Stimulated activated CD4-positive, alpha-beta T cell treated with anti-CD3 and anti-CD28 coated beads, Interleukin-4, amount 100 ng/mL, for 4 hours (primary cell): ENCODE measurements at regions not wholly inside any gene's neighbourhood (a gene's known extent, or its start where the extent isn't known, plus 50 kb on each side); places are given as distances from the start of the nearest gene placed in this dataset.
"Not testable (repeated sequence)": the region's sequence is repeated elsewhere in the genome, so short reads cannot be mapped to it uniquely, and the experiment has no call there.

ENCODE experiments used
- DNase-seq, 2 experiments: peaks; one replicate each; pipeline ENCODE4 v3.0.0-alpha.2; 2020

GRCh38 chr5:138702166-138703077 lies 50.8 kb upstream of the CTNNA1 start:
- no peak for DNase-seq

GRCh38 chr5:138701678-138702077 lies 51.5 kb upstream of the CTNNA1 start:
- DNase-seq: no peak

DNA sequence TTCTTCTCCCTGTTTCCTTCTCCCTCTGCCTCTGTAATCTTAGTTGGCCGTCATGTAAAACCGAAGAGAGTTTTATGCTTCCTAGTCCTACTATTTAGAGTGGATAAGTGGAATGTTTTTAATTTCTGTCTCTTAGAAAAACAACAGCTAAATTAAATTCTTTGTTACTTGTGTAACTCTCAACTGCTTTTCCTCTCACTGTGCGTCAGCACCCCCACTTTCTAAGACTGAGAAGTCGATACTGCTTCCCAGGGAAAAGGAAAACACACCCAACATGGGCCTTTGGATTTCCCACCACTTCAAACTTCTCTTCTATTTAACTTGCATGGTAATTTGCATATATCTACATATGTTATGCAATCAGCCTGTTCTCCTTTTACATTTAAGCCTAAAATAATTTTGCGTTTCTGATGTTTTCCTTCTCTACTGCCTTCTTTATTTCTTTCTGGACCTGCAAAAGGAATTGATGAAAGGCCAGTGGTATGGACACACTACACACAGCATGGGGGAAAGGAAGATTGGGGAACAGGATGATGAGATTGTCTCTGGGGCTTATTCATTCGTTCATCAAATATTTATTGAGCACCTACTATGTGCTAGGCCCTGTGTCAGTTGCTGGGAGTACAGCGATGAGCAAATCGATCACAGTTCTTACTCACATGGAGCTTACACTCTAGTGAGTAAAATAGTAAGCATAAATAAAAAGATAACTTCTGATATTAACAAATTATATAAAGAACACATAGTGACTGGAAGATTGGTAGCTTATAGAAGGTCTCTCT lies 52.5 kb upstream of the CTNNA1 start:
- DNase-seq: no peak

DNA sequence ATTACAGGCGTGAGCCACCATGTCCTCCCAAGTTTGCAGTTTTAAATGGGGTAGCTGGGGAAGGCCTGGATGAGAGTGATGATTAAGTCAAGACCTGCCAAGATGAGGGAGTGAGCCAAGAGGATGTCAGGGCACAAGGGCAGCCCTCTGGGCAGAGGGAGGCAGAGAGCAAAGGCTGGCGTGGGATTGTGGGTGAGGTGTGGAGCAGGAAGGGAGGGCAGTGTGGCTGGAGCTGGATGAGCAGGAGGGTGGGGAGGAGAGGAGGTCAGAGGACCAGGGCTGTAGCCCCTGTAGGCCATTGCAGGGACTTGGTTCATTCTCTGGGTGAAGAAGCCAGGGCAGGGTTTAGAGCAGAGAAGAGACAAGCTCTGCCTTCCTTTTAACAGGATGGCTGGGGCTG lies 53.7 kb upstream of the CTNNA1 start:
- DNase-seq: no peak

DNA sequence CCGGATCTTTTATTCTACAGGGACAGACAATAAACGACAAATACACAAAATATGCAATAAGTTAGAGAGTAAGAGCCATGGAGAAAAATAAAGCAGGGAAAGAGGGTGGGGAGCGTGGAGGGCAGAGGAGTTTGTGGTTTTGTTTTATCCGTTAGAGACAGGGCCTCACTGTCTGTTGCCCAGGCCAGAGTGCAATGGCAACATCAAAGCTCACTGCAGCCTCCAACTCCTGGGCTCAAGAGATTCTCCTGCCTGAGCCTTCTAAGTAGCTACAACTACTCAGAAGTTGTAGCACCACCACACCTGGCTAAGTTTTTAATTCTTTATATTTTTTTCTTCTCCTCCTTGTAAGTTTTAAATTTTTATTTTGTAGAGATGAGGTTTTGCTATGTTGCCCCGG lies 54.5 kb upstream of the CTNNA1 start:
- DNase-seq: no peak

- no peak for DNase-seq
Observed at GRCh38 chr5:138697720-138698360, 55.4 kb upstream of the CTNNA1 start.

- DNase-seq: no peak
Observed at GRCh38 chr5:138696501-138696900, 56.7 kb upstream of the CTNNA1 start.

- DNase-seq: no peak
Observed at GRCh38 chr5:138695781-138696180, 57.4 kb upstream of the CTNNA1 start.

- DNase-seq: no peak
Observed at GRCh38 chr5:138694146-138694545, 59.1 kb upstream of the CTNNA1 start.

DNA sequence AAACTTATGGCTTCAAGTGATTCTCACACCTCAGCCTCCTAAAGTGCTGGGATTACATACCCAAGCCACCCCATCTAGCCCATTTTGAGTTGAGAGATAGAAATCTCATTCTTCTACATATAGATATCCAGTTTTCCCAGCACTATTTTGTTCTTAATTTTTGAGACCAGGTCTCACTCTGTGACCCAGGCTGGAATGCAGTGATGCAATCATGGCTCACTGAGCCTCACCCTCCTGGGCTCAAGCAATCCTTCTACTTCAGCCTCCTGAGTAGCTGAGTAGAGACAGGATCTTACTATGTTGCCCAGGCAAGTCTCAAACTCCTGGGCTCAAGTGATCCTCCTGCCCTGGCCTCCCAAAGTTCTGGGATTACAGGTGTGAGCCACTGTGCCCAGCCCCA lies 60.9 kb upstream of the CTNNA1 start:
- no peak for DNase-seq

GRCh38 chr5:138686668-138687067 lies 66.6 kb upstream of the CTNNA1 start:
- no peak for DNase-seq

DNA sequence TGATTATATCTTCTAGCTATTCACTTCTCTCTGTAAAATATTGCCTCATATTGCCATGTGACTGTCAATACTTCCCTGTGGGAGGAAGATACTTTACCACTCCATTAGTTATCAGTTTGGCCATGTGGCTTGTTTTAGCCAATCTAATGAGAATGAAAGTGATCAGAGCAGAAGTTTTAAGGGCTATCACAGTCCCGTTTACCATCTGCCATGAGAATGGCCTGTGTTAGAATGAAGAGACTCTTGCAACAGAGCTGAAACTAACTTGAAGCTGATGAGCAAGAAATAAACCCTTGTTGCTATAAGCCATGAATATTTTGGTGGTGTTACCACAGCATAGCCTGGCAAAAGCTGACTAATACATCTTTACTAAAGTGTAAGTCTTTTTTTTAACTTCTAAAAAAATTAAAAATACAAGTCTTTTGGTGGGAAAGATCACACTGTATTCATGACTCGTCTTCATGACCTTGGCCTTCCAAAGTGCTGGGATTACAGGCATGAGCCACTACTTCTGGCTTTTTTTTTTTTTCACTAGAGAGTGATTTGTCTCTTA lies 68.0 kb upstream of the CTNNA1 start:
- no peak for DNase-seq

- not testable (repeated sequence) for DNase-seq
Observed at GRCh38 chr5:138682462-138682861, 70.8 kb upstream of the CTNNA1 start.

- DNase-seq: not testable (repeated sequence)
Observed at GRCh38 chr5:138678826-138679225, 74.4 kb upstream of the CTNNA1 start.

DNA sequence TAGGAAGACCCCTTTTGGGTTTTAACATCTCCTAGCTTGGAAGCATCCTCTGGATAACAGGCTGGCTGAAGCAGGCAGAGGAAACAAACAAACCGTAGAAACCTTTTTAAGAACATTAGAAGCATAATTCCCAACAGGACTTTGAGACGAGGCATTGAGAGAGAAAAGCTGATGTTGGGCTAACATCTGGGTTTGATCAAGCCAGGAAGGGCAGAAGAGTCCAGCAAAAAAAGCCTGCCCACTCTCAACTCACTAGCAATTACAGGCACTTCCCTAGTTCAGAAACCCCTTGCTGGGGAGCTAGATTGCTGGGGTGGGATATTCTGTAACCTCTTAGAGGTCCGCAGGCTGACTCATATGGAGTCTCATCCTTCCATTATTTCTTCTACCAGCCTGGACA lies 75.4 kb upstream of the CTNNA1 start:
- DNase-seq: no peak

DNA sequence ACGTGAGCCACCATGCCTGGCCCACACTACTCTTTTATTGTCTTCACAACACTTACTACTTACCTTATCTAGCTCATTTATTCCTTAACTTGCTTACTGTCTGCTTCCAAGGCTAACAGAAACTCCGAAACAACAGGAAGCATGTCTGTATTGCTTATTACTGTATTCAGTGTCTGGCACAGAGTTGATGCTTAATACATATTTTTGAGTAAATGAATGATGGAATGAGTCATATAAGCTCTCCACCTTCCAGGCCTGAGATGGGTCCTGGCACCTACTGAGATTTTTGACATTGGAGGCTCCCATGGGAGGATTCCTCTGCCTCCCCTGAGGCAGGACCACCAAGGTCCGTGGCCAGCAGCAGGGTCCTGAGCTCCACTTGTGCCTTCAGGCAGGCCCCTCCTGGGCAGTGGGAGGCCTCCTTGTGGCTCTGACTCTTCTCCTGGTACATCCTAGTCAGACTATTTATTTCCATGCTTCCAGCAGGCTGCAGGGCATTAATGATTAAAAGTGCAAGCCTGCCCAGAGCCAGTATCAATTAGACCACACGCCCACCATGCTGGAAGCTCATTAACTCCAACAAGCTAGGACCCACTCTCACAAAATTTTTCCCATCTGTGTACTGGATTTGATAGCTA lies 76.5 kb upstream of the CTNNA1 start:
- no peak for DNase-seq

DNA sequence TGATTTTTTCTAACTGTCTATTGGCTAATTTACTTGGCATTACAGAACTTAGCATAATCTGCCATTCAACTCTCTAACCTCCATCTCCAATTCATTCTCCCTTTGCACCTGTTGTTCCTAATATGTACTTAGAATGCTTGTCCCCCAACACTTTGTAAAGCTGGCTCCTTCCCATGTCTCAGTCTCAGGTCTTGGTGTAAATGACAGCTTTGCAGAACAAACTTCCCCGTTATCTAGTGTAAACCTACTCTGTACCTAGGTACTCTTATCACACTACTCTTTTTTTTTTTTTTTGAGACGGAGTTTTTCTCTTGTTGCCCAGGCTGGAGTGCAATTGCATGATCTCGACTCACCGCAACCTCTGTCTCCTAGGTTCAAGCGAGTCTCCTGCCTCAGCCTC lies 77.2 kb upstream of the CTNNA1 start:
- no peak for DNase-seq

GRCh38 chr5:138668451-138669380 lies 84.5 kb upstream of the CTNNA1 start:
- DNase-seq: peak in 1 of 2 experiments; percentile 8

GRCh38 chr5:138667782-138668331 lies 85.4 kb upstream of the CTNNA1 start:
- not testable (repeated sequence) for DNase-seq

DNA sequence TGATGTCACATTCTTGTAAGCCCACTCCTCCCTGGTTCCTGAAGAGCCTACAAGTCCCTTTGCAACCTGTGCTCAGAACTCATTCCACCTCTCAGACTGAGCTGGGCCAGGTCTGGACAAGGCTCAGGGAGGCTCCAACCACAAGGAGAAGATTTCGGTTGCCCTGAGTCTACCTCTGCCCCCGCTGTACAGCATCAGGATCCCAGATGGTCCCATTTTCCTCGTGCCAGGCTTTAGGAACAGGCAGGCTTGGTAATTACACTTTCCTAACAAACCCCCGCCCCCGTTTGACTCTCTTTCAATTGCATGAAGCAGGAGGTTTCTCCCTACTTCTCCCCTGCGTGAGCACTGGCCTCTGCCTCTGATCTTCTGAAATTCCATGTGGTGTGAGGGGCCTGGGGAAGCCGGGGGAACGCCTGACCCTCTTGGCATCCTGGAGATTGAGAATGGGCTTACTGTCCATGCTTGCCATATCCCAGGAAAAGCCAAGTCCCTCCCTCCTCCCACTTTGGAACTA lies 86.9 kb upstream of the CTNNA1 start:
- DNase-seq: no peak

DNA sequence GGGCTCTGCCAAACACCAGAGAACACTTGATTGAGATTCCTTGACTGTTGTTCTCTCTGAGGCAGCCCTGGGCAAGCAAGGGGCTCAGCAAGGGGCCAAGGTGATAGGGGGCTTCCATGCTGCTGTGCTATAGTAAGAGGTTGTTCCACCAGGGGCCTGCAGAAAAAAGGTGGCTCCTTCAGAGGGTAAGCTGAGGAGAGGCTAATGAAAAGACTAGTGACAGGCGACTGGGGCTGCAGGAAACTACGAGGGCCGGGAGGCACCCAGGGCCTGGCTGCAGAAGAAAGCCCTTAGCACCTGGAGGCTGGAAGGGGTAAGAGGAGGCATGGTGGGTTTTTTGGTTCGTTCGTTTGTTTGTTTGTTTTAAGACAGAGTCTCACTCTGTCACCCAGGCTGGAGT lies 88.0 kb upstream of the CTNNA1 start:
- no peak for DNase-seq
